CD1c-positive myeloid dendritic cell (primary cell): ENCODE measurements at regions not wholly inside any gene's neighbourhood (a gene's known extent, or its start where the extent isn't known, plus 50 kb on each side); places are given as distances from the start of the nearest gene placed in this dataset.
"Not testable (repeated sequence)": the region's sequence is repeated elsewhere in the genome, so short reads cannot be mapped to it uniquely, and the experiment has no call there.

Experiments
- DNase-seq: peaks from one replicate; pipeline ENCODE4 v3.0.0-alpha.2; 2016; ENCODE audit errors: extremely low spot score

- no peak for DNase-seq
Measured at GRCh38 chrX:14351611-14352303, 177.6 kb upstream of the GLRA2 start.

- no peak for DNase-seq
Measured at GRCh38 chrX:14347523-14347922, 181.8 kb upstream of the GLRA2 start.

- DNase-seq = no peak
Measured at GRCh38 chrX:14344172-14344940, 185.0 kb upstream of the GLRA2 start.

- no peak for DNase-seq
Measured at GRCh38 chrX:14309431-14309830, 219.9 kb upstream of the GLRA2 start.

GRCh38 chrX:14308976-14309375, 220.4 kb upstream of the GLRA2 start:
- DNase-seq = not testable (repeated sequence)

- DNase-seq = no peak
Measured at GRCh38 chrX:14303891-14304290, 225.4 kb upstream of the GLRA2 start.

- not testable (repeated sequence) for DNase-seq
Measured at GRCh38 chrX:14302561-14302960, 226.8 kb upstream of the GLRA2 start.

- no peak for DNase-seq
Measured at GRCh38 chrX:14300376-14300775, 229.0 kb upstream of the GLRA2 start.

GRCh38 chrX:14295426-14295825, 233.9 kb upstream of the GLRA2 start:
- no peak for DNase-seq

GRCh38 chrX:14291666-14292500, 237.5 kb upstream of the GLRA2 start:
- DNase-seq = no peak

- DNase-seq = no peak
Measured at GRCh38 chrX:14290335-14290734, 239.0 kb upstream of the GLRA2 start.

- DNase-seq = no peak
Measured at GRCh38 chrX:14274691-14275090, 245.0 kb upstream of the GEMIN8 start.

GRCh38 chrX:14267216-14267615, 237.5 kb upstream of the GEMIN8 start:
- DNase-seq = no peak

GRCh38 chrX:14266705-14267104, 237.0 kb upstream of the GEMIN8 start:
- DNase-seq = no peak

GRCh38 chrX:14243823-14244222, 214.1 kb upstream of the GEMIN8 start:
- DNase-seq = no peak

- DNase-seq = no peak
Measured at GRCh38 chrX:14235004-14235403, 205.3 kb upstream of the GEMIN8 start.

GRCh38 chrX:14232688-14233087, 203.0 kb upstream of the GEMIN8 start:
- no peak for DNase-seq

- no peak for DNase-seq
Measured at GRCh38 chrX:14228611-14229010, 198.9 kb upstream of the GEMIN8 start.

GRCh38 chrX:14220386-14220944, 190.8 kb upstream of the GEMIN8 start:
- DNase-seq = no peak

GRCh38 chrX:14209034-14209433, 179.3 kb upstream of the GEMIN8 start:
- DNase-seq = no peak

- no peak for DNase-seq
Measured at GRCh38 chrX:14194711-14195110, 165.0 kb upstream of the GEMIN8 start.

- no peak for DNase-seq
Measured at GRCh38 chrX:14193547-14193946, 163.9 kb upstream of the GEMIN8 start.
